SK-N-SH (cell line): ENCODE measurements at regions not wholly inside any gene's neighbourhood (a gene's known extent, or its start where the extent isn't known, plus 50 kb on each side); places are given as distances from the start of the nearest gene placed in this dataset.

ENCODE experiments used
- CTCF ChIA-PET: fragments of 300-600, 350-600 bp; formaldehyde crosslinking; extraction: SDS; loops from one replicate; lab custom pipeline; 2021; lab: Yijun Ruan, JAX
- POLR2A ChIA-PET: fragments of 350-600 bp; sonication (Branson Sonifier 250); formaldehyde crosslinking; extraction: SDS; loops from one replicate; lab custom pipeline; 2020; ENCODE audit warnings: antibody characterized with exemption, inconsistent platforms; lab: Yijun Ruan, JAX
- DNase-seq: peaks from one replicate; pipeline ENCODE4 v3.0.0; 2012
- H2AFZ ChIP-seq: fragments of 200-600 bp; sonication (generic); 2 replicates; pipeline ENCODE4 v1.8.1; 2016; ENCODE audit warnings: antibody characterized with exemption, mild to moderate bottlenecking, low read depth
- H3F3A ChIP-seq: fragments of 200-600 bp; sonication (generic); replicated peaks from 2 replicates; pipeline ENCODE3; 2016; ENCODE audit warnings: antibody characterized with exemption, mild to moderate bottlenecking; ENCODE audit not compliant: insufficient read depth
- H3K27ac ChIP-seq, 2 experiments: fragments of 200-500 bp in 1 of 2; fragments of 200-600 bp in 1 of 2; sonication (Bioruptor generic) in 1 of 2; sonication (generic), shearing (Covaris generic) in 1 of 2; 2 replicates each; pipeline versions ENCODE4 v1.5.1 to v1.6.1; 2014 to 2016; ENCODE audit warnings: low read depth in 2 of 2, inconsistent platforms in 1 of 2, low read length in 1 of 2, mild to moderate bottlenecking in 1 of 2, mixed read lengths in 1 of 2
- H3K27me3 ChIP-seq: fragments of 200-600 bp; sonication (generic), shearing (Covaris generic); 2 replicates; pipeline ENCODE4 v1.6.1; 2016; ENCODE audit warnings: mixed run types; ENCODE audit not compliant: insufficient read depth
- H3K36me3 ChIP-seq, 2 experiments: fragments of 200-500 bp in 1 of 2; fragments of 200-600 bp in 1 of 2; sonication (Bioruptor generic) in 1 of 2; sonication (generic) in 1 of 2; replicated peaks in 1 of 2; 2 replicates each; pipeline versions ENCODE3 to v1.5.1; 2014 to 2016; ENCODE audit warnings: low read length in 1 of 2, mild to moderate bottlenecking in 1 of 2; ENCODE audit not compliant: insufficient read depth in 2 of 2, control insufficient read depth in 1 of 2
- H3K4me1 ChIP-seq, 2 experiments: fragments of 200-500 bp in 1 of 2; fragments of 200-600 bp in 1 of 2; sonication (Bioruptor generic) in 1 of 2; sonication (generic), shearing (Covaris generic) in 1 of 2; 2 replicates each; pipeline versions ENCODE4 v1.5.1 to v1.6.1; 2014 to 2016; ENCODE audit warnings: low read depth in 1 of 2, low read length in 1 of 2, mixed run types in 1 of 2; ENCODE audit not compliant: insufficient read depth in 2 of 2, control insufficient read depth in 1 of 2
- H3K4me2 ChIP-seq: fragments of 200-600 bp; sonication (generic), shearing (Covaris generic); 2 replicates; pipeline ENCODE4 v1.6.1; 2017; ENCODE audit warnings: mixed run types
- H3K4me3 ChIP-seq, 2 experiments: fragments of 200-500 bp in 1 of 2; fragments of 200-600 bp in 1 of 2; sonication (Bioruptor generic) in 1 of 2; sonication (generic), shearing (Covaris generic) in 1 of 2; 2 replicates each; pipeline versions ENCODE4 v1.5.1 to v1.8.1; 2014 to 2016; ENCODE audit warnings: low read depth in 2 of 2, inconsistent platforms in 1 of 2, low read length in 1 of 2, mild to moderate bottlenecking in 1 of 2, mixed read lengths in 1 of 2, moderate library complexity in 1 of 2
- H3K79me2 ChIP-seq: fragments of 200-600 bp; sonication (generic); 2 replicates; pipeline ENCODE4 v1.8.1; 2017; ENCODE audit warnings: mild to moderate bottlenecking; ENCODE audit not compliant: insufficient read depth
- H3K9ac ChIP-seq: fragments of 200-600 bp; sonication (generic); 2 replicates; pipeline ENCODE4 v1.6.1; 2017; ENCODE audit warnings: mixed run types
- H3K9me2 ChIP-seq: fragments of 200-600 bp; sonication (generic); 2 replicates; pipeline ENCODE4 v1.6.1; 2017; ENCODE audit warnings: mixed run types
- H3K9me3 ChIP-seq: fragments of 200-600 bp; sonication (generic); 2 replicates; pipeline ENCODE4 v1.6.1; 2017; ENCODE audit warnings: mixed run types, mild to moderate bottlenecking, moderate library complexity
- H4K20me1 ChIP-seq: fragments of 200-600 bp; sonication (generic); 2 replicates; pipeline ENCODE4 v1.6.1; 2017; ENCODE audit warnings: mild to moderate bottlenecking, mixed run types; ENCODE audit not compliant: insufficient read depth
- CTCF ChIP-seq: fragments of 200-600 bp; sonication (generic); IDR thresholded peaks from 2 replicates; pipeline ENCODE4 v1.6.1; 2017; ENCODE audit warnings: antibody characterized with exemption, mild to moderate bottlenecking, moderate library complexity
- ELF1 ChIP-seq: IDR thresholded peaks from 2 replicates; pipeline ENCODE4 v1.4.0; 2012
- EZH2phosphoT487 ChIP-seq: fragments of 200-600 bp; sonication (generic); IDR thresholded peaks from 2 replicates; pipeline ENCODE4 v1.6.1; 2017; ENCODE audit warnings: low read depth, mixed run types, mild to moderate bottlenecking, antibody characterized with exemption, moderate library complexity, borderline replicate concordance
- FOXM1 ChIP-seq: IDR thresholded peaks from 2 replicates; pipeline ENCODE4 v1.4.0; 2012; ENCODE audit warnings: low read depth, mild to moderate bottlenecking
- GABPA ChIP-seq: IDR thresholded peaks from 2 replicates; pipeline ENCODE4 v1.4.0; 2012; ENCODE audit warnings: low read depth, mild to moderate bottlenecking
- GATA2 ChIP-seq: sonication (generic); formaldehyde crosslinking; IDR thresholded peaks from 2 replicates; pipeline ENCODE4 v1.5.0; 2020; ENCODE audit warnings: mild to moderate bottlenecking, missing genetic modification reagents
- JUND ChIP-seq: IDR thresholded peaks from 2 replicates; pipeline ENCODE4 v1.4.0; 2012
- MXI1 ChIP-seq: IDR thresholded peaks from 2 replicates; pipeline ENCODE4 v1.6.1; 2012; ENCODE audit warnings: mild to moderate bottlenecking, low read depth, low read length, improper control_type of control experiment
- NRF1 ChIP-seq: IDR thresholded peaks from 2 replicates; pipeline ENCODE4 v1.6.1; 2012; ENCODE audit warnings: low read depth, mild to moderate bottlenecking, low read length
- POLR2AphosphoS5 ChIP-seq: IDR thresholded peaks from 2 replicates; pipeline ENCODE4 v1.6.1; 2012; ENCODE audit warnings: low read depth, low read length
- RAD21 ChIP-seq: IDR thresholded peaks from 2 replicates; pipeline ENCODE4 v1.6.1; 2012; ENCODE audit warnings: mild to moderate bottlenecking, low read length
- RCOR1 ChIP-seq: fragments of 150-350 bp; IDR thresholded peaks from 2 replicates; pipeline ENCODE4 v1.6.1; 2017; ENCODE audit warnings: antibody characterized with exemption, low read length
- TAF1 ChIP-seq: IDR thresholded peaks from 2 replicates; pipeline ENCODE4 v1.6.1; 2012; ENCODE audit warnings: low read depth, mild to moderate bottlenecking, low read length, moderate library complexity, borderline replicate concordance
- TEAD4 ChIP-seq: IDR thresholded peaks from 2 replicates; pipeline ENCODE4 v1.4.0; 2012; ENCODE audit warnings: mild to moderate bottlenecking, borderline replicate concordance; ENCODE audit not compliant: insufficient read depth
- YY1 ChIP-seq: IDR thresholded peaks from 2 replicates; pipeline ENCODE4 v1.4.0; 2012; ENCODE audit warnings: low read depth, mild to moderate bottlenecking
- WGBS: methylation state at CpG from one replicate; pipeline ENCODE4 v1.1.6; 2017; ENCODE audit warnings: low lambda C conversion rate; 5-methylcytosine and 5-hydroxymethylcytosine counted together
- TF ChIP-seq, protein P1 (sequence below): fragments of 150-350 bp; IDR thresholded peaks from 2 replicates; pipeline ENCODE4 v1.6.1; 2017; ENCODE audit warnings: antibody characterized with exemption, low read length, low read depth, borderline replicate concordance
- TF ChIP-seq, protein P2 (sequence below): IDR thresholded peaks from 2 replicates; pipeline ENCODE4 v1.4.0; 2012; ENCODE audit warnings: low read depth, borderline replicate concordance
- TF ChIP-seq, protein P3 (sequence below): fragments of 150-350 bp; IDR thresholded peaks from 2 replicates; pipeline ENCODE4 v1.6.1; 2016; ENCODE audit warnings: mild to moderate bottlenecking, low read depth, low read length

GRCh38 chr15:97057503-97057902, 727.0 kb downstream of the NR2F2 start:
- CTCF ChIA-PET, result no interaction called here
- H3K9me3 ChIP-seq, result no peaks in the 10 kb centered on the region; the same call in 1 of the 2 replicates
- no peak overlapping the region for H3K27ac ChIP-seq
- 29% methylated on average over 6 of the region's 6 CpGs for WGBS
- H3K9me2 ChIP-seq, result no peaks in the 10 kb centered on the region
- no peaks in the 10 kb centered on the region for H3K27me3 ChIP-seq
- TF ChIP-seq RAD21, result no peak
- no peak for TF ChIP-seq NRF1
- TF ChIP-seq ELF1, result no peak
- no peak for TF ChIP-seq GABPA
- no peak overlapping the region for H3K4me3 ChIP-seq
- no peaks in the 10 kb centered on the region; a peak in 1 of 4 replicates for H3K4me1 ChIP-seq
- H3K36me3 ChIP-seq, result no peaks in the 10 kb centered on the region
- H3K9ac ChIP-seq, result no peak overlapping the region
- H2AFZ ChIP-seq, result no peak overlapping the region
- H4K20me1 ChIP-seq, result no peaks in the 10 kb centered on the region
- H3K4me2 ChIP-seq, result no peak overlapping the region
- no peaks in the 10 kb centered on the region for H3F3A ChIP-seq
- no peaks in the 10 kb centered on the region for H3K79me2 ChIP-seq
- POLR2A ChIA-PET, result no interaction called here
- no peak for DNase-seq

GRCh38 chr15:97059281-97059680, 728.8 kb downstream of the NR2F2 start:
- CTCF ChIA-PET, result no interaction called here
- POLR2A ChIA-PET, result no interaction called here

More at GRCh38 chr15:97059281-97059680, 728.8 kb downstream of the NR2F2 start:
- Histone ChIP-seq H3K9ac (no peak overlapping the region), H3K4me2 (no peak overlapping the region), H3K79me2 (no peaks in the 10 kb centered on the region), H3K9me3 (no peaks in the 10 kb centered on the region; the same call in 1 of the 2 replicates), H3K27me3 (no peaks in the 10 kb centered on the region), H3K36me3 (no peaks in the 10 kb centered on the region), H3K4me1 (no peaks in the 10 kb centered on the region; a peak in 1 of 4 replicates), H3F3A (no peaks in the 10 kb centered on the region), H3K4me3 (no peak overlapping the region), H4K20me1 (no peaks in the 10 kb centered on the region), H3K9me2 (no peaks in the 10 kb centered on the region), H2AFZ (no peak overlapping the region), H3K27ac (no peak overlapping the region)
- TF ChIP-seq RAD21, result no peak
- TF ChIP-seq POLR2AphosphoS5, result no peak
- TF ChIP-seq, protein P1, sequence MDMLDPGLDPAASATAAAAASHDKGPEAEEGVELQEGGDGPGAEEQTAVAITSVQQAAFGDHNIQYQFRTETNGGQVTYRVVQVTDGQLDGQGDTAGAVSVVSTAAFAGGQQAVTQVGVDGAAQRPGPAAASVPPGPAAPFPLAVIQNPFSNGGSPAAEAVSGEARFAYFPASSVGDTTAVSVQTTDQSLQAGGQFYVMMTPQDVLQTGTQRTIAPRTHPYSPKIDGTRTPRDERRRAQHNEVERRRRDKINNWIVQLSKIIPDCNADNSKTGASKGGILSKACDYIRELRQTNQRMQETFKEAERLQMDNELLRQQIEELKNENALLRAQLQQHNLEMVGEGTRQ, result no peak
- no peak for TF ChIP-seq MXI1
- no peak for TF ChIP-seq TEAD4
- TF ChIP-seq CTCF, result no peak
- TF ChIP-seq GATA2 (CRISPR knock-in tag), result no peak
- TF ChIP-seq TAF1, result no peak
- no peak for TF ChIP-seq EZH2phosphoT487
- TF ChIP-seq, protein P2, sequence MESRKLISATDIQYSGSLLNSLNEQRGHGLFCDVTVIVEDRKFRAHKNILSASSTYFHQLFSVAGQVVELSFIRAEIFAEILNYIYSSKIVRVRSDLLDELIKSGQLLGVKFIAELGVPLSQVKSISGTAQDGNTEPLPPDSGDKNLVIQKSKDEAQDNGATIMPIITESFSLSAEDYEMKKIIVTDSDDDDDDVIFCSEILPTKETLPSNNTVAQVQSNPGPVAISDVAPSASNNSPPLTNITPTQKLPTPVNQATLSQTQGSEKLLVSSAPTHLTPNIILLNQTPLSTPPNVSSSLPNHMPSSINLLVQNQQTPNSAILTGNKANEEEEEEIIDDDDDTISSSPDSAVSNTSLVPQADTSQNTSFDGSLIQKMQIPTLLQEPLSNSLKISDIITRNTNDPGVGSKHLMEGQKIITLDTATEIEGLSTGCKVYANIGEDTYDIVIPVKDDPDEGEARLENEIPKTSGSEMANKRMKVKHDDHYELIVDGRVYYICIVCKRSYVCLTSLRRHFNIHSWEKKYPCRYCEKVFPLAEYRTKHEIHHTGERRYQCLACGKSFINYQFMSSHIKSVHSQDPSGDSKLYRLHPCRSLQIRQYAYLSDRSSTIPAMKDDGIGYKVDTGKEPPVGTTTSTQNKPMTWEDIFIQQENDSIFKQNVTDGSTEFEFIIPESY, result no peak
- TF ChIP-seq GABPA, result no peak
- no peak for TF ChIP-seq RCOR1
- no peak for TF ChIP-seq FOXM1
- TF ChIP-seq NRF1, result no peak
- TF ChIP-seq, protein P3, sequence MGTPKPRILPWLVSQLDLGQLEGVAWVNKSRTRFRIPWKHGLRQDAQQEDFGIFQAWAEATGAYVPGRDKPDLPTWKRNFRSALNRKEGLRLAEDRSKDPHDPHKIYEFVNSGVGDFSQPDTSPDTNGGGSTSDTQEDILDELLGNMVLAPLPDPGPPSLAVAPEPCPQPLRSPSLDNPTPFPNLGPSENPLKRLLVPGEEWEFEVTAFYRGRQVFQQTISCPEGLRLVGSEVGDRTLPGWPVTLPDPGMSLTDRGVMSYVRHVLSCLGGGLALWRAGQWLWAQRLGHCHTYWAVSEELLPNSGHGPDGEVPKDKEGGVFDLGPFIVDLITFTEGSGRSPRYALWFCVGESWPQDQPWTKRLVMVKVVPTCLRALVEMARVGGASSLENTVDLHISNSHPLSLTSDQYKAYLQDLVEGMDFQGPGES, result no peak
- TF ChIP-seq JUND, result no peak
- TF ChIP-seq YY1, result no peak
- WGBS, result 8% methylated on average over 5 of the region's 5 CpGs
- no peak for DNase-seq
